GM12878 (cell line): ENCODE measurements at regions not wholly inside any gene's neighbourhood (a gene's known extent, or its start where the extent isn't known, plus 50 kb on each side); places are given as distances from the start of the nearest gene placed in this dataset.

Experiments used
- CEBPB ChIP-seq, 2 experiments: fragments of 150-350 bp in 1 of 2; IDR thresholded peaks; 2 replicates each; pipeline ENCODE4 v1.6.1; 2012 to 2014; ENCODE audit warnings: low read depth in 2 of 2, low read length in 2 of 2, borderline replicate concordance in 1 of 2, inconsistent platforms in 1 of 2
- CREB1 ChIP-seq: IDR thresholded peaks from 2 replicates; pipeline ENCODE4 v1.6.1; 2012; ENCODE audit warnings: low read depth, mild to moderate bottlenecking, inconsistent platforms
- LARP7 ChIP-seq: fragments of 450-650 bp; IDR thresholded peaks from 2 replicates; pipeline ENCODE4 v1.6.1; 2017; ENCODE audit warnings: mild to moderate bottlenecking
- POLR2A ChIP-seq: IDR thresholded peaks from 2 replicates; pipeline ENCODE4 v1.6.1; 2011; ENCODE audit warnings: low read depth, mild to moderate bottlenecking, low read length
- RAD51 ChIP-seq: fragments of 450-650 bp; IDR thresholded peaks from 2 replicates; pipeline ENCODE4 v1.6.1; 2016; ENCODE audit warnings: moderate library complexity, mild to moderate bottlenecking, inconsistent platforms
- TF ChIP-seq, protein P1 (sequence below): IDR thresholded peaks from 2 replicates; pipeline ENCODE4 v1.6.1; 2012; ENCODE audit warnings: low read depth, low read length, improper control_type of control experiment
- TF ChIP-seq, protein P2 (sequence below), 3 experiments: IDR thresholded peaks in 2 of 3; conservative IDR thresholded peaks in 1 of 3; 2 replicates each; pipeline ENCODE4 v1.5.1; 2011; ENCODE audit warnings: low read depth in 3 of 3, low read length in 3 of 3, mild to moderate bottlenecking in 3 of 3, control low read depth in 2 of 3, moderate library complexity in 2 of 3, inconsistent platforms in 1 of 3, mixed read lengths in 1 of 3; ENCODE audit not compliant: control insufficient read depth in 2 of 3, insufficient read depth in 1 of 3; ENCODE audit errors: extremely low read depth in 1 of 3

GRCh38 chr20:26279238-26279637 lies 582.6 kb upstream of the ZNF337 start:
- TF ChIP-seq, protein P1, sequence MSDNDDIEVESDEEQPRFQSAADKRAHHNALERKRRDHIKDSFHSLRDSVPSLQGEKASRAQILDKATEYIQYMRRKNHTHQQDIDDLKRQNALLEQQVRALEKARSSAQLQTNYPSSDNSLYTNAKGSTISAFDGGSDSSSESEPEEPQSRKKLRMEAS: no peak
- no peak for TF ChIP-seq LARP7
- TF ChIP-seq, protein P2, sequence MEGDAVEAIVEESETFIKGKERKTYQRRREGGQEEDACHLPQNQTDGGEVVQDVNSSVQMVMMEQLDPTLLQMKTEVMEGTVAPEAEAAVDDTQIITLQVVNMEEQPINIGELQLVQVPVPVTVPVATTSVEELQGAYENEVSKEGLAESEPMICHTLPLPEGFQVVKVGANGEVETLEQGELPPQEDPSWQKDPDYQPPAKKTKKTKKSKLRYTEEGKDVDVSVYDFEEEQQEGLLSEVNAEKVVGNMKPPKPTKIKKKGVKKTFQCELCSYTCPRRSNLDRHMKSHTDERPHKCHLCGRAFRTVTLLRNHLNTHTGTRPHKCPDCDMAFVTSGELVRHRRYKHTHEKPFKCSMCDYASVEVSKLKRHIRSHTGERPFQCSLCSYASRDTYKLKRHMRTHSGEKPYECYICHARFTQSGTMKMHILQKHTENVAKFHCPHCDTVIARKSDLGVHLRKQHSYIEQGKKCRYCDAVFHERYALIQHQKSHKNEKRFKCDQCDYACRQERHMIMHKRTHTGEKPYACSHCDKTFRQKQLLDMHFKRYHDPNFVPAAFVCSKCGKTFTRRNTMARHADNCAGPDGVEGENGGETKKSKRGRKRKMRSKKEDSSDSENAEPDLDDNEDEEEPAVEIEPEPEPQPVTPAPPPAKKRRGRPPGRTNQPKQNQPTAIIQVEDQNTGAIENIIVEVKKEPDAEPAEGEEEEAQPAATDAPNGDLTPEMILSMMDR (IDR thresholded peaks at IDR 0.05 in 2 of 3, conservative IDR thresholded peaks at IDR 0.05 in 1 of 3; ENCODE audit: control insufficient read depth in 2 of 3, extremely low read depth in 1 of 3, insufficient read depth in 1 of 3, low read depth in 3 of 3, low read length in 3 of 3): no peak
- no peak for TF ChIP-seq POLR2A
- TF ChIP-seq CEBPB (IDR thresholded peaks at IDR 0.05; ENCODE audit: borderline replicate concordance in 1 of 2, low read depth in 2 of 2, low read length in 2 of 2): no peak
- no peak for TF ChIP-seq RAD51
- TF ChIP-seq CREB1: no peak
